HCT116 (cell line): ENCODE measurements at regions not wholly inside any gene's neighbourhood (a gene's known extent, or its start where the extent isn't known, plus 50 kb on each side); places are given as distances from the start of the nearest gene placed in this dataset.

Source experiments
- ATAC-seq: fragments of 200-7000 bp; cut with Tn5 transposase; 2 replicates; pipeline ENCODE4 v1.9.1; 2020; ENCODE audit warnings: mild to moderate bottlenecking, moderate library complexity
- BruUV-seq: library from RNA; stranded (reverse); fragments of 400-500 nt; replicated peaks from 2 replicates; lab custom pipeline; 2021; lab: Mats Ljungman, UMichigan
- CTCF ChIA-PET: fragments of 300-600 bp; sonication (Branson Sonifier 250); formaldehyde crosslinking; loops from one replicate; lab custom pipeline; 2021; ENCODE audit warnings: antibody characterized with exemption; lab: Charles Lee
- POLR2A ChIA-PET: fragments of 300-600, 350-600 bp; sonication (Branson Sonifier 250); formaldehyde crosslinking; loops from one replicate; lab custom pipeline; 2021; ENCODE audit warnings: antibody characterized with exemption; lab: Charles Lee
- RAD21 ChIA-PET, 2 experiments: fragments of 300-600 bp; sonication (Branson Sonifier 250); formaldehyde crosslinking; loops; one replicate each; lab custom pipeline; 2023; ENCODE audit warnings: low total read pairs in 2 of 2; ENCODE audit not compliant: uncharacterized antibody in 2 of 2, unreplicated experiment in 2 of 2, low non-redundant PET in 1 of 2; lab: Charles Lee
- DNase-seq: peaks from one replicate; pipeline ENCODE4 v3.0.0-alpha.2; 2010; ENCODE audit warnings: low read depth, low spot score
- H2AFZ ChIP-seq: fragments of 200-600 bp; shearing (Covaris generic), sonication (generic); 2 replicates; pipeline ENCODE4 v1.6.1; 2017; ENCODE audit warnings: low read depth, mixed run types, mixed read lengths, antibody characterized with exemption, low read length; ENCODE audit not compliant: poor library complexity, severe bottlenecking
- H3K27ac ChIP-seq: 2 replicates; pipeline ENCODE4 v1.5.1; 2012; ENCODE audit warnings: low read depth, low read length
- H3K27me3 ChIP-seq: fragments of 200-600 bp; sonication (generic); 2 replicates; pipeline ENCODE4 v1.6.1; 2016; ENCODE audit warnings: mixed run types, low read length, mixed read lengths; ENCODE audit not compliant: insufficient read depth
- H3K36me3 ChIP-seq, 2 experiments: fragments of 200-500 bp in 1 of 2; fragments of 200-600 bp in 1 of 2; sonication (Bioruptor generic) in 1 of 2; sonication (generic) in 1 of 2; 2 replicates each; pipeline versions ENCODE4 v1.5.1 to v1.6.1; 2014 to 2016; ENCODE audit warnings: low read length in 2 of 2, inconsistent platforms in 1 of 2, mixed read lengths in 1 of 2, mixed run types in 1 of 2; ENCODE audit not compliant: insufficient read depth in 2 of 2, control insufficient read depth in 1 of 2
- H3K4me1 ChIP-seq, 2 experiments: fragments of 200-600 bp in 1 of 2; sonication (generic) in 1 of 2; 2 replicates each; pipeline versions ENCODE4 v1.5.1 to v1.6.1; 2012 to 2017; ENCODE audit warnings: low read length in 2 of 2, inconsistent platforms in 1 of 2, mild to moderate bottlenecking in 1 of 2, mixed read lengths in 1 of 2, mixed run types in 1 of 2, moderate library complexity in 1 of 2; ENCODE audit not compliant: insufficient read depth in 2 of 2, control insufficient read depth in 1 of 2
- H3K4me2 ChIP-seq: fragments of 200-600 bp; sonication (generic); 2 replicates; pipeline ENCODE4 v1.6.1; 2017; ENCODE audit warnings: mixed run types, low read length, mixed read lengths
- H3K4me3 ChIP-seq, 2 experiments: fragments of 200-600 bp in 1 of 2; sonication (generic) in 1 of 2; replicated peaks in 1 of 2; 2 replicates each; pipeline ENCODE4 v1.5.1; 2011 to 2016; ENCODE audit warnings: low read length in 2 of 2, control low read depth in 1 of 2, low read depth in 1 of 2, mild to moderate bottlenecking in 1 of 2, mixed read lengths in 1 of 2, mixed run types in 1 of 2
- H3K79me2 ChIP-seq: fragments of 200-600 bp; sonication (generic); 2 replicates; pipeline ENCODE4 v1.6.1; 2017; ENCODE audit warnings: mild to moderate bottlenecking, mixed run types, low read length, moderate library complexity, mixed read lengths; ENCODE audit not compliant: insufficient read depth
- H3K9ac ChIP-seq: fragments of 200-600 bp; sonication (generic); 2 replicates; pipeline ENCODE4 v1.6.1; 2016; ENCODE audit warnings: low read length, mixed read lengths
- H3K9me2 ChIP-seq: fragments of 200-600 bp; sonication (generic), shearing (Covaris generic); 2 replicates; pipeline ENCODE4 v1.6.1; 2017; ENCODE audit warnings: mixed run types, mild to moderate bottlenecking, moderate library complexity; ENCODE audit not compliant: insufficient read depth
- H3K9me3 ChIP-seq, 2 experiments: fragments of 200-500 bp in 1 of 2; fragments of 200-600 bp in 1 of 2; sonication (Bioruptor generic) in 1 of 2; sonication (generic) in 1 of 2; 2 replicates each; pipeline ENCODE4 v1.6.1; 2014 to 2017; ENCODE audit warnings: low read length in 2 of 2, mixed read lengths in 2 of 2, inconsistent platforms in 1 of 2, low read depth in 1 of 2, mild to moderate bottlenecking in 1 of 2, mixed run types in 1 of 2, moderate library complexity in 1 of 2; ENCODE audit not compliant: control insufficient read depth in 1 of 2, insufficient read depth in 1 of 2
- H4K20me1 ChIP-seq: fragments of 200-600 bp; sonication (generic), shearing (Covaris generic); 2 replicates; pipeline ENCODE4 v1.6.1; 2017; ENCODE audit warnings: mixed run types, mild to moderate bottlenecking, moderate library complexity; ENCODE audit not compliant: insufficient read depth
- ATF3 ChIP-seq: IDR thresholded peaks from 2 replicates; pipeline ENCODE4 v1.6.1; 2012
- EGR1 ChIP-seq: IDR thresholded peaks from 2 replicates; pipeline ENCODE4 v1.6.1; 2012; ENCODE audit warnings: low read depth
- EZH2 ChIP-seq: fragments of 200-600 bp; sonication (generic); IDR thresholded peaks from 2 replicates; pipeline ENCODE4 v1.6.1; 2017; ENCODE audit warnings: antibody characterized with exemption, mixed run types
- EZH2phosphoT487 ChIP-seq: fragments of 200-600 bp; IDR thresholded peaks from 2 replicates; pipeline ENCODE4 v1.6.1; 2018; ENCODE audit warnings: antibody characterized with exemption, borderline replicate concordance
- JUND ChIP-seq: IDR thresholded peaks from 2 replicates; pipeline ENCODE4 v1.6.1; 2012
- POLR2A ChIP-seq: IDR thresholded peaks from 2 replicates; pipeline ENCODE4 v1.7.0; 2011; ENCODE audit warnings: borderline replicate concordance; ENCODE audit not compliant: insufficient read depth, insufficient read length; ENCODE audit errors: extremely low read depth
- RAD21 ChIP-seq: IDR thresholded peaks from 2 replicates; pipeline ENCODE4 v1.6.1; 2012; ENCODE audit warnings: low read depth, mild to moderate bottlenecking
- SIN3A ChIP-seq: IDR thresholded peaks from 2 replicates; pipeline ENCODE4 v1.6.1; 2012; ENCODE audit warnings: low read depth
- SRF ChIP-seq: IDR thresholded peaks from 2 replicates; pipeline ENCODE4 v1.6.1; 2012; ENCODE audit warnings: low read depth
- TCF7L2 ChIP-seq: IDR thresholded peaks from 2 replicates; pipeline ENCODE4 v1.7.0; 2011; ENCODE audit warnings: borderline replicate concordance, inconsistent platforms; ENCODE audit not compliant: insufficient read depth, insufficient read length; ENCODE audit errors: extremely low read depth
- ZBTB33 ChIP-seq: IDR thresholded peaks from 2 replicates; pipeline ENCODE4 v1.6.1; 2011; ENCODE audit warnings: mild to moderate bottlenecking, low read length, moderate library complexity; ENCODE audit not compliant: insufficient replicate concordance; ENCODE audit errors: extremely low read depth
- ZFX ChIP-seq: fragments of 450-650 bp; IDR thresholded peaks from 2 replicates; pipeline ENCODE4 v1.6.1; 2017
- ZNF274 ChIP-seq: fragments of 200-500 bp; sonication (Bioruptor generic); IDR thresholded peaks from 2 replicates; pipeline ENCODE4 v1.6.1; 2014; ENCODE audit warnings: mild to moderate bottlenecking, low read depth, low read length, inconsistent platforms
- intact Hi-C: fragments of 100-400 bp; cut with micrococcal nuclease; formaldehyde crosslinking; loops from 2 replicates; pipeline ENCODE4 v1.10.0; 2022

GRCh38 chr12:130097342-130097741 lies 64.9 kb upstream of the FZD10 start:
- intact Hi-C loops = no loop called here
- no peaks in the 10 kb centered on the region for H3K4me1 ChIP-seq
- ChIA-PET RAD21 (no interaction called here), CTCF (no interaction called here), POLR2A (no interaction called here)
- H3K27ac ChIP-seq = no peak overlapping the region
- peaks cover 4% of the 10 kb centered on the region in 2 experiments; a peak in 2 of 4 replicates for H3K9me3 ChIP-seq
- TF ChIP-seq EZH2phosphoT487 (no peak), SIN3A (no peak), EZH2 (no peak), POLR2A (no peak), ZBTB33 (no peak), EGR1 (no peak), ZNF274 (no peak), JUND (no peak), SRF (no peak), RAD21 (no peak), ATF3 (no peak), TCF7L2 (no peak), ZFX (no peak)
- H3K27me3 ChIP-seq = no peaks in the 10 kb centered on the region
- ATAC-seq (no peak), DNase-seq (no peak)
- H3K4me3 ChIP-seq = no peak overlapping the region
- H3K9me2 ChIP-seq = no peaks in the 10 kb centered on the region
- H3K79me2 ChIP-seq = no peaks in the 10 kb centered on the region
- BruUV-seq = no TSS peak
- H3K9ac ChIP-seq = no peak overlapping the region
- H2AFZ ChIP-seq = no peak overlapping the region
- no peaks in the 10 kb centered on the region for H4K20me1 ChIP-seq
- no peak overlapping the region for H3K4me2 ChIP-seq
- no peaks in the 10 kb centered on the region for H3K36me3 ChIP-seq
